ENCODE measurements at regions not wholly inside any gene's neighbourhood (a gene's known extent, or its start where the extent isn't known, plus 50 kb on each side); places are given as distances from the start of the nearest gene placed in this dataset.
"Not testable (repeated sequence)": the region's sequence is repeated elsewhere in the genome, so short reads cannot be mapped to it uniquely, and the experiment has no call there.

- H3K4me1 ChIP-seq (ENCODE audit: insufficient read depth, low read length) = peaks cover 12% of the 10 kb centered on the region; the same call in 1 of the 2 replicates
- no peaks in the 10 kb centered on the region for H3K9me3 ChIP-seq (ENCODE audit: control insufficient read depth, insufficient read depth, low read length)
- H3K36me3 ChIP-seq (ENCODE audit: insufficient read depth, low read length) = no peaks in the 10 kb centered on the region
- H3K9ac ChIP-seq (ENCODE audit: low read depth, low read length) = peak overlapping the region; percentile 50; the same call in 1 of the 2 replicates
These were observed 115.1 kb downstream of the KCNRG start for GRCh38 chr13:50130123-50130946.

- no peaks in the 10 kb centered on the region for H3K9me3 ChIP-seq (ENCODE audit: control insufficient read depth, insufficient read depth, low read length)
- peaks cover 9% of the 10 kb centered on the region; the same call in 1 of the 2 replicates for H3K4me1 ChIP-seq (ENCODE audit: insufficient read depth, low read length)
- peak overlapping the region; percentile 7; the same call in 1 of the 2 replicates for H3K9ac ChIP-seq (ENCODE audit: low read depth, low read length)
- H3K36me3 ChIP-seq (ENCODE audit: insufficient read depth, low read length) = no peaks in the 10 kb centered on the region
These were observed 117.0 kb downstream of the KCNRG start for GRCh38 chr13:50131920-50132903.

- Histone ChIP-seq H3K9me3 (ENCODE audit: control insufficient read depth, insufficient read depth, low read length) (no peaks in the 10 kb centered on the region), H3K9ac (ENCODE audit: low read depth, low read length) (peak overlapping the region; percentile 7; the same call in 1 of the 2 replicates), H3K4me1 (ENCODE audit: insufficient read depth, low read length) (peaks cover 9% of the 10 kb centered on the region; the same call in 1 of the 2 replicates), H3K36me3 (ENCODE audit: insufficient read depth, low read length) (no peaks in the 10 kb centered on the region)
These were observed 117.7 kb downstream of the KCNRG start for GRCh38 chr13:50132904-50133357.

GRCh38 chr13:50133358-50133953, 118.2 kb downstream of the KCNRG start:
- peak overlapping the region; percentile 7; the same call in 1 of the 2 replicates for H3K9ac ChIP-seq (ENCODE audit: low read depth, low read length)
- H3K9me3 ChIP-seq (ENCODE audit: control insufficient read depth, insufficient read depth, low read length) = no peaks in the 10 kb centered on the region

GRCh38 chr13:50136226-50136625, 121.0 kb downstream of the KCNRG start:
- H3K9ac ChIP-seq (ENCODE audit: low read depth, low read length) = no peak overlapping the region
- H3K9me3 ChIP-seq (ENCODE audit: control insufficient read depth, insufficient read depth, low read length) = no peaks in the 10 kb centered on the region
- H3K4me1 ChIP-seq (ENCODE audit: insufficient read depth, low read length) = peaks cover 11% of the 10 kb centered on the region
- no peaks in the 10 kb centered on the region for H3K36me3 ChIP-seq (ENCODE audit: insufficient read depth, low read length)

More at GRCh38 chr13:50133358-50133953, 118.2 kb downstream of the KCNRG start:
- Histone ChIP-seq H3K36me3 (ENCODE audit: insufficient read depth, low read length) (no peaks in the 10 kb centered on the region), H3K4me1 (ENCODE audit: insufficient read depth, low read length) (peaks cover 9% of the 10 kb centered on the region; the same call in 1 of the 2 replicates)

GRCh38 chr13:50136678-50137077, 121.4 kb downstream of the KCNRG start:
- H3K9ac ChIP-seq (ENCODE audit: low read depth, low read length) = no peak overlapping the region
- no peaks in the 10 kb centered on the region for H3K36me3 ChIP-seq (ENCODE audit: insufficient read depth, low read length)
- H3K9me3 ChIP-seq (ENCODE audit: control insufficient read depth, insufficient read depth, low read length) = no peaks in the 10 kb centered on the region
- peaks cover 16% of the 10 kb centered on the region for H3K4me1 ChIP-seq (ENCODE audit: insufficient read depth, low read length)

- peaks cover 14% of the 10 kb centered on the region; the same call in 1 of the 2 replicates for H3K4me1 ChIP-seq (ENCODE audit: insufficient read depth, low read length)
- H3K9ac ChIP-seq (ENCODE audit: low read depth, low read length); H3K9me3 ChIP-seq (ENCODE audit: control insufficient read depth, insufficient read depth, low read length); H3K36me3 ChIP-seq (ENCODE audit: insufficient read depth, low read length): not testable (repeated sequence)
These were observed 124.2 kb downstream of the KCNRG start for GRCh38 chr13:50139435-50139934.

- H3K9ac ChIP-seq (ENCODE audit: low read depth, low read length) = no peak overlapping the region
- H3K4me1 ChIP-seq (ENCODE audit: insufficient read depth, low read length) = peaks cover 14% of the 10 kb centered on the region; the same call in 1 of the 2 replicates
- H3K36me3 ChIP-seq (ENCODE audit: insufficient read depth, low read length) = no peaks in the 10 kb centered on the region
- no peaks in the 10 kb centered on the region for H3K9me3 ChIP-seq (ENCODE audit: control insufficient read depth, insufficient read depth, low read length)
These were observed 124.9 kb downstream of the KCNRG start for GRCh38 chr13:50140153-50140552.

GRCh38 chr13:50140581-50141374, 125.5 kb downstream of the KCNRG start:
- peaks cover 14% of the 10 kb centered on the region; the same call in 1 of the 2 replicates for H3K4me1 ChIP-seq (ENCODE audit: insufficient read depth, low read length)
- H3K9ac ChIP-seq (ENCODE audit: low read depth, low read length) = no peak overlapping the region
- H3K36me3 ChIP-seq (ENCODE audit: insufficient read depth, low read length) = no peaks in the 10 kb centered on the region
- no peaks in the 10 kb centered on the region for H3K9me3 ChIP-seq (ENCODE audit: control insufficient read depth, insufficient read depth, low read length)

GRCh38 chr13:50141375-50141975, 126.2 kb downstream of the KCNRG start:
- H3K36me3 ChIP-seq (ENCODE audit: insufficient read depth, low read length) = no peaks in the 10 kb centered on the region
- no peaks in the 10 kb centered on the region for H3K9me3 ChIP-seq (ENCODE audit: control insufficient read depth, insufficient read depth, low read length)
- peaks cover 14% of the 10 kb centered on the region; the same call in 1 of the 2 replicates for H3K4me1 ChIP-seq (ENCODE audit: insufficient read depth, low read length)
- H3K9ac ChIP-seq (ENCODE audit: low read depth, low read length) = no peak overlapping the region

- peaks cover 19% of the 10 kb centered on the region; the same call in 1 of the 2 replicates for H3K4me1 ChIP-seq (ENCODE audit: insufficient read depth, low read length)
These were observed 129.3 kb downstream of the KCNRG start for GRCh38 chr13:50144246-50145160.

GRCh38 chr13:50149214-50149613, 134.0 kb downstream of the KCNRG start:
- Histone ChIP-seq H3K36me3 (ENCODE audit: insufficient read depth, low read length) (no peaks in the 10 kb centered on the region), H3K4me1 (ENCODE audit: insufficient read depth, low read length) (peaks cover 4% of the 10 kb centered on the region; the same call in 1 of the 2 replicates), H3K9ac (ENCODE audit: low read depth, low read length) (no peak overlapping the region), H3K9me3 (ENCODE audit: control insufficient read depth, insufficient read depth, low read length) (no peaks in the 10 kb centered on the region)

More at GRCh38 chr13:50144246-50145160, 129.3 kb downstream of the KCNRG start:
- no peaks in the 10 kb centered on the region for H3K36me3 ChIP-seq (ENCODE audit: insufficient read depth, low read length)
- H3K9me3 ChIP-seq (ENCODE audit: control insufficient read depth, insufficient read depth, low read length) = no peaks in the 10 kb centered on the region
- H3K9ac ChIP-seq (ENCODE audit: low read depth, low read length) = no peak overlapping the region

Measured in ES-I3 (cell line).